GM18868 (cell line): ENCODE measurements at regions not wholly inside any gene's neighbourhood (a gene's known extent, or its start where the extent isn't known, plus 50 kb on each side); places are given as distances from the start of the nearest gene placed in this dataset.

Source experiments
- ATAC-seq: cut with Tn5 transposase; IDR thresholded peaks from one replicate; pipeline ENCODE4 v1.9.1; 2021; ENCODE audit warnings: mild to moderate bottlenecking, moderate library complexity; ENCODE audit not compliant: unreplicated experiment

GRCh38 chr4:128371001-128371777, 83.6 kb upstream of the PGRMC2 start:
- ATAC-seq = no peak

DNA sequence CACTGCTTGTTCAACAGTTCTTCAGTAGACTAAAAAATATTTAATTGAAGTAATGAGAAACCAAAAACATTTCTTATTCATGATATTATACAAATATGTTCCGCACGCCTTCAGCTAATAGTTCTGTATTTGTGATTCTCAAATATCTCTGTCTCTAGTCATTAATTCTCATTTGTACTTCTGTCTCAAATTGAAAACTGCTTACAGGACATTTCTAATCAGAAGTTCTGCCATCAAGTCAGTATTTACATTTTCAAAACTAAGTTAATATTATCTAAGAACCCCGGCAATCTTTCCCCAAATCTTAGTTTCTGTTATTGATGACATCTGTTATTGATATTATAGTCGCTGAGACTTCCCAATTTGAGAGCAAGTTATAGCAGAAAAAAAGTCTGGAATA, 78.6 kb upstream of the PGRMC2 start:
- no peak for ATAC-seq

- ATAC-seq = no peak
These were observed 77.0 kb upstream of the PGRMC2 start for GRCh38 chr4:128364565-128364964.

GRCh38 chr4:128363966-128364365, 76.4 kb upstream of the PGRMC2 start:
- no peak for ATAC-seq

DNA sequence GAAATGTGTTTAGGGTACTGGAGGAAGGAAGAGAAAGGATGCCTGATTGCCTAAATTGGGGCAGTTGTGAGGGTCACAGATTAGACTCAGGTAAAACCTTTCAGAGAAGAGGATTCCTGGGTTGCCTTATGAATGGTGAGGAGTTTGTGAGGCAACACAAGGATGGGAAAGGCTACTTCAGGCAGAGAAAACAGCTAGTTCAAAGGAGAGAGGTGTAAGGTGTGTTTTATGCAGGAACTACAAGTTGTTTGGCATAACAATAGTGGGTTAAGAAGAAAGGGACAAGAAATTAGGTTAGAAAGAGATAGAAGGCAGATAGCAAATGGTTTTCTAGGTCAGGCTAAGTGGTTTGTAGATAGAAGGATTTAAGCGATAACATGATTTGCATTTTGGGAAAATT, 75.1 kb upstream of the PGRMC2 start:
- no peak for ATAC-seq

DNA sequence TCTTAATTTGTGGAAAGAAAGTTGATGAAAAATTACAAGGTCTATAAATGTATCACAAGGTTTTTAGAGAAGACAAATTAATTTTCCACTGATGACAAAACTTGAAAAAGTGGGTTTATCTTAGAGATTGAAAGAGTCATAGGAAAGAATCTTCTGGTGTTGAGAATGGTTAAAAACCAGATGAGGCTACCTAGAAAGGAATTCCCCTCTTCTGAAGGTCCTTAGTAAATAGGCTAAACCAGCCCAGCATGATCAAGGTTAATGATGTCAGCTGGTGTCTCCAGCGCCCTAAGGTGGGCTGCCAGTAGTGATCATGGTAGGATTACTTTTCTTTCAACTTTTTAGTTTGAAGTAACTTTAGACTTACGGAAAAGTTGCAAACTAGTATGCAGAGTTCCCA, 71.8 kb upstream of the PGRMC2 start:
- ATAC-seq = no peak

- ATAC-seq = no peak
These were observed 71.3 kb upstream of the PGRMC2 start for GRCh38 chr4:128358913-128359279.

- ATAC-seq = no peak
These were observed 70.8 kb upstream of the PGRMC2 start for GRCh38 chr4:128358231-128358912.

DNA sequence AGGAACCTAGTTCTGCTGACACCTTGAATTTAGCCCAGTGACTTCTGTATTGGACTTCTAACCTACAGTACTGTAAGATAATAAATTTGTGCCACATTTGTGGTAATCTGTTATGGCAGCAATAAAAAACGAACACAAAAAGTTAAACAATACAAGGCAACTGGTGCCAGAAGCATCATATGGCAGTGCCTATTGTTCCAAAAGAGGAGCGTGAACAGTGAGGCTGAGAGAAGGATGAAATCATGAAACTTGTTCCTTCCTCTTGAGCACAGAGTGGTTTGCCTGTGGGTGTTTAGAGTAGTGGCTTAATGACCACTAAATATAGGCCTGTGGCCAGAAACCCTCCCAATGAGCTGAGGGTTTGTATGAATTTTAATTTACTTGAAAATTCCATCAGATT, 69.7 kb upstream of the PGRMC2 start:
- ATAC-seq = no peak

- no peak for ATAC-seq
These were observed 67.7 kb upstream of the PGRMC2 start for GRCh38 chr4:128355305-128355704.

DNA sequence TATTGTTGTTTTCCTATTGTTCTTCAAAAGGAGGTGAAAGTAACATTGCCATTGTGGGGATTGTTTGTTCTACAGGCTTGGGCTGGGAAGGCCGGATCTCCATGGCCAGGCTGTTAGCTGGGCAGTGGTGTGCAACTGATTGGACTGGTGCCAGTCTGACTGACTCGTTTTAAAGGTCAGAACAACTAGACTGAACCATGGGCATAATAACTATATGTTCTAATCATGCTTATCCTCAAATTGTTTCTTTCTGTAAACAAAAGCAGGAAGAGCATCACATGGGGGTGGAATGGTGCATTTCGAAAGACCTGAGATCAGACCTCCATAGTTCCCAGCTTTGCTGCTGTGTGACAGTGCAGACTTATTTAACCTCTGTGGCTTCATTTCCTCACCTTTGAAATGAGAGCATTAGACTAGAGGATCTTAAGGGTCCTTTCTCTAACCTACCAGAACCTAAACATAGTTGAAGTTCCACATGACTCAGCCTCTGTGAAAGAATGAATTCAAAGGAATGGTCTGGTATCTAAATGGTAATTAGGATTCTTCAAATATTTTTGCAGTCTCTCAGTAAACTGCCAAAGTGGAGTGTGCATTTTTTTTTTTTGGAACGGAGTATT, 66.7 kb upstream of the PGRMC2 start:
- ATAC-seq = no peak

DNA sequence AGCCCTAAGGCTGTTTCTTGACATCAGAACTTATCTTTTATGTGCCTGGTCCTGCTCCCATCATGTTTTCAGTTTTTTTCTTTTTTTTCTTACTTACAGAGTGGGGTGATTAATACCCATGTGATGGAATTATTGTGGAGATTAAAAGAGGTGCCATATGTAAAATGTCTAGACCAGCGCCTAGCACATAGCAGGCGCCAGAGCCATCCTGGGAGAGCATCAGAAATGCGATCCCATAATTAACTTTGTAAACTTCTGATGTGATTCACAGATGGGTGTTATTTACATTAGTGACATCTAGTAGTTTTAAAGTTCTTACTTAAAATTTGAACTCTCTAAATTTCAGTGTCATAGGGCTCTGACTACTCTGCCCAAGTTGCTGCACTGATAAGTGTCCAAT, 66.2 kb upstream of the PGRMC2 start:
- ATAC-seq = no peak

GRCh38 chr4:128351502-128351901, 63.9 kb upstream of the PGRMC2 start:
- no peak for ATAC-seq

- ATAC-seq = no peak
These were observed 62.9 kb upstream of the PGRMC2 start for GRCh38 chr4:128350449-128351045.

- no peak for ATAC-seq
These were observed 62.3 kb upstream of the PGRMC2 start for GRCh38 chr4:128349921-128350320.

GRCh38 chr4:128347930-128348660, 60.5 kb upstream of the PGRMC2 start:
- ATAC-seq = no peak

DNA sequence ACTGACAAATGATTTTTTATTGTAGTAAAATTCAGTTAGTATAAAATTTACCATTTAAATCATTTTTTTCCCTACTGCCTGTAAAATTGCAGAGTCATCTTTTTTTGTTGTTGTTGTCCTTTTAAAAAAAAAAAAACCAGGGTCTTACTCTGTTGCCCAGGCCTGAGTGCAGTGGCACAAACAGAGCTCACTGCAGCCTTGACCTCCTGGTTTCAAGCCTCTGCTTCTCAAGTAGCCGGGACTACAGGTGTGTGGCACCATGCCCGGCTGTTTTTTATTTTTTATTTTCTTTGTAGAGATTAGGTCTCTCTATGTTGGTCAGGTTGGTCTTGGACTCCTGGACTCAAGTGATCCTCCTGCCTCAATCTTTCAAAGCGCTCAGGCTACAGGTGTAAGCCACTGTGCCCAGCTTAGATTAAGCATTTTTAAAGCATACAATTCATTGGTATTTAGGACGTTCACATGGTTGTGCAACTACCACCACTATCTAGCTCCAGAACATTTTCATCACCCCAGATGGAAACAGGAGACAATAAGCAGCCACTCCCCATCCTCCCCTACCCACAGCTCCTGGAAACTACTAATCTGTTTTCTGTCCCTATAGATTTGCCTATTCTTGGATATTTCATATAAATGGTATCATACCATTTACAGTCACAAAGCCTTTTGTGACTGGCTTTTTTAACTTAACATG, 59.7 kb upstream of the PGRMC2 start:
- no peak for ATAC-seq

- ATAC-seq = no peak
These were observed 58.6 kb upstream of the PGRMC2 start for GRCh38 chr4:128346054-128346716.

DNA sequence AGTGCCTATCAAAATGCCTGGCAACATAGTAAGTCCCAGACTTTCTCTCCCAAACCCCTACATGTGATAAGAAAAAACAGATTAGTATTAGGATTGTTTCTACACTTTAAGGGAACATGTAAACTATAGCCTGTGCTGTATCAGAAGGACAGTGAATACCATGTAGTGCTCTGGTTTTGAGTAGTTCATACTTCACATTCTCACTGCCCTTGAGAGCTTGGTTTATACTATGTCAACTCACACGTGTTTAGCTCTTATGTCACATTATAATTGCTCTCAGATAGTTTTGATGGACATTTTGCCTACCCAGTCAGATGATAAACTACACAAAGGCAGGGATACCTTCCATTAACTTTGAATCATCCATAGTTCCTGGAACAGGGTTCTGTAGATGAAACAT, 58.0 kb upstream of the PGRMC2 start:
- ATAC-seq = no peak

GRCh38 chr4:128342762-128343161, 55.1 kb upstream of the PGRMC2 start:
- ATAC-seq = no peak
